Peyer's patch (tissue), 4 donors: ENCODE measurements at regions not wholly inside any gene's neighbourhood (a gene's known extent, or its start where the extent isn't known, plus 50 kb on each side); places are given as distances from the start of the nearest gene placed in this dataset.

ENCODE experiments used
- DNase-seq, 3 donors: peaks; one replicate each; pipeline ENCODE4 v3.0.0-alpha.2; 2017 to 2019
- H3K27ac ChIP-seq, 4 donors: fragments of 200-600 bp; sonication (generic); one replicate each; pipeline ENCODE4 v1.5.1; 2016 to 2019
- H3K27me3 ChIP-seq, 2 donors: fragments of 200-600 bp; sonication (generic); one replicate each; pipeline ENCODE4 v1.5.1; 2019
- H3K36me3 ChIP-seq, 3 donors: fragments of 200-600 bp; sonication (generic); one replicate each; pipeline ENCODE4 v1.5.1; 2016 to 2019
- H3K4me1 ChIP-seq, 4 donors: fragments of 200-600 bp; sonication (generic); one replicate each; pipeline ENCODE4 v1.5.1; 2016 to 2019
- H3K4me3 ChIP-seq, 4 donors: fragments of 200-600 bp; sonication (generic); 1 replicate in 3 of 4; 2 replicates in 1 of 4; pipeline ENCODE4 v1.5.1; 2016 to 2019; ENCODE audit warnings: mild to moderate bottlenecking in 1 of 4
- H3K9me3 ChIP-seq, 4 donors: fragments of 200-600 bp; sonication (generic); one replicate each; pipeline ENCODE4 v1.5.1; 2016 to 2019; ENCODE audit warnings: mild to moderate bottlenecking in 1 of 4
- POLR2A ChIP-seq, 2 donors: fragments of 450-650 bp; IDR thresholded peaks; one replicate each; pipeline ENCODE4 v1.5.1; 2017; ENCODE audit warnings: antibody characterized with exemption in 2 of 2, mild to moderate bottlenecking in 2 of 2, moderate library complexity in 2 of 2
- TF ChIP-seq, protein P1 (sequence below), 6 experiments: fragments of 450-650 bp in 4 of 6; fragments of 200-600 bp in 2 of 6; sonication (generic) in 1 of 6; IDR thresholded peaks; one replicate each; pipeline ENCODE4 v1.5.1; 2017 to 2019; ENCODE audit warnings: antibody characterized with exemption in 6 of 6, mild to moderate bottlenecking in 3 of 6, moderate library complexity in 1 of 6

- no peak for TF ChIP-seq POLR2A (IDR thresholded peaks at IDR 0.05)
- TF ChIP-seq, protein P1, sequence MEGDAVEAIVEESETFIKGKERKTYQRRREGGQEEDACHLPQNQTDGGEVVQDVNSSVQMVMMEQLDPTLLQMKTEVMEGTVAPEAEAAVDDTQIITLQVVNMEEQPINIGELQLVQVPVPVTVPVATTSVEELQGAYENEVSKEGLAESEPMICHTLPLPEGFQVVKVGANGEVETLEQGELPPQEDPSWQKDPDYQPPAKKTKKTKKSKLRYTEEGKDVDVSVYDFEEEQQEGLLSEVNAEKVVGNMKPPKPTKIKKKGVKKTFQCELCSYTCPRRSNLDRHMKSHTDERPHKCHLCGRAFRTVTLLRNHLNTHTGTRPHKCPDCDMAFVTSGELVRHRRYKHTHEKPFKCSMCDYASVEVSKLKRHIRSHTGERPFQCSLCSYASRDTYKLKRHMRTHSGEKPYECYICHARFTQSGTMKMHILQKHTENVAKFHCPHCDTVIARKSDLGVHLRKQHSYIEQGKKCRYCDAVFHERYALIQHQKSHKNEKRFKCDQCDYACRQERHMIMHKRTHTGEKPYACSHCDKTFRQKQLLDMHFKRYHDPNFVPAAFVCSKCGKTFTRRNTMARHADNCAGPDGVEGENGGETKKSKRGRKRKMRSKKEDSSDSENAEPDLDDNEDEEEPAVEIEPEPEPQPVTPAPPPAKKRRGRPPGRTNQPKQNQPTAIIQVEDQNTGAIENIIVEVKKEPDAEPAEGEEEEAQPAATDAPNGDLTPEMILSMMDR (IDR thresholded peaks at IDR 0.05) = no peak
- Histone ChIP-seq H3K4me1 (no peaks in the 10 kb centered on the region), H3K27ac (no peak overlapping the region), H3K9me3 (no peaks in the 10 kb centered on the region), H3K4me3 (no peak overlapping the region), H3K36me3 (no peaks in the 10 kb centered on the region), H3K27me3 (no peaks in the 10 kb centered on the region)
- DNase-seq = no peak
These were observed 311.5 kb downstream of the ATP23 start for GRCh38 chr12:58252914-58253313.

GRCh38 chr12:58253663-58254062 lies 312.3 kb downstream of the ATP23 start:
- no peak overlapping the region for H3K4me3 ChIP-seq
- no peaks in the 10 kb centered on the region for H3K27me3 ChIP-seq

DNA sequence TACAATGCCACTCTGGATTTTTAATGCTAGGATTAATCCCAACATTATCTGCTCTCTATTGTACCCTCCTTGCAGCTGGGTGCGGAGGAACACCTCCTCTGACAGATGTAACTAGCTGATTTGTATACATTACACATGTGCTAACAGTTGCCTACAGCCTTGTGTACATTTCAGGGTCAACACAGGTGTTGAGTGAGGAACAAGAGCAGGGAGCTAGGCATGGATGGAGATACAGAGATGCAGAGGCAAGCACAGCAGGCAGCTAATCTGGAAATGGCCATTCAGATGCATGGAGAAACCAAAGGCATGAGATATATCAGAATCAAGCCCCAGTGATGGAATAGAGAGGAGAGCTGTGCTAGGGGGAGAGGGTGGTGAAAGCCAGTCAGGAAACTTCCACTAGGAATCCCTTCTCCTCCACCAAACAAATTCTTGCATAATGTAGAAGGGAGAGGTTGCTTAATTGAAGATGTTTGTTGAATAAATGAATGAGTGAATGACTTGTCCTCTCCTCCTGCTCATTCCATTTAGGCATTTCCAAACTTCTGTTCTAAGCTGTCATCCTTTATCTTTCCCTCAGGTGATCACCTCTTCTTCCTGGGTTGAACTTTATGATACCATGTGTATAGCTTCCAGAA lies 313.2 kb downstream of the ATP23 start:
- Histone ChIP-seq H3K4me3 (no peak overlapping the region), H3K4me1 (no peaks in the 10 kb centered on the region), H3K36me3 (no peaks in the 10 kb centered on the region), H3K27me3 (no peaks in the 10 kb centered on the region), H3K27ac (no peak overlapping the region), H3K9me3 (no peaks in the 10 kb centered on the region)
- DNase-seq = no peak
- TF ChIP-seq, protein P1 (IDR thresholded peaks at IDR 0.05) = no peak
- no peak for TF ChIP-seq POLR2A (IDR thresholded peaks at IDR 0.05)

More at GRCh38 chr12:58253663-58254062, 312.3 kb downstream of the ATP23 start:
- Histone ChIP-seq H3K27ac (no peak overlapping the region), H3K4me1 (no peaks in the 10 kb centered on the region), H3K9me3 (no peaks in the 10 kb centered on the region), H3K36me3 (no peaks in the 10 kb centered on the region)
- TF ChIP-seq, protein P1 (IDR thresholded peaks at IDR 0.05) = no peak
- TF ChIP-seq POLR2A (IDR thresholded peaks at IDR 0.05) = no peak
- DNase-seq = no peak

DNA sequence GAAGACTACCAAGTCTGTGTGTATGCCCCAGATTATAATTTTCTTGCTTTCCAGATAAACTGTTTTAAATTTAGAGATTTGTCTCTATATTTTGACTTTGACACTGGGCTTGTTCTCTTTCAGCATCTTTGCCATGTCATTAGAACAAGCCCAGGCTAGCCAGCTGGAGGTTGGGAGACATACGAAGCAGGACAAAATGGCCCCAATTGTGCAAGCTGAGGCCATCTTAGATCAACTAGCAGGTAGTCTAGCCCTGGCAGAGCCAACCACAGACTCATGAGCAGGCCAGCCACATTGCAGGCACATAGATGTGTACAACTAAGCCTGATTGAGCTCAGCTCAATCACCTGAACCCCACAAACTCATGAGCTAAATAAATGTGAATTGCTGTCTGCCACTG lies 321.4 kb downstream of the ATP23 start:
- no peaks in the 10 kb centered on the region for H3K9me3 ChIP-seq
- no peaks in the 10 kb centered on the region for H3K36me3 ChIP-seq
- no peaks in the 10 kb centered on the region for H3K4me1 ChIP-seq
- H3K27me3 ChIP-seq = no peaks in the 10 kb centered on the region
- H3K4me3 ChIP-seq = no peak overlapping the region
- H3K27ac ChIP-seq = no peak overlapping the region
- TF ChIP-seq POLR2A (IDR thresholded peaks at IDR 0.05) = no peak
- TF ChIP-seq, protein P1 (IDR thresholded peaks at IDR 0.05) = no peak
- no peak for DNase-seq

GRCh38 chr12:58263816-58264215 lies 322.4 kb downstream of the ATP23 start:
- no peak overlapping the region for H3K4me3 ChIP-seq
- TF ChIP-seq POLR2A (IDR thresholded peaks at IDR 0.05) = no peak
- TF ChIP-seq, protein P1 (IDR thresholded peaks at IDR 0.05) = no peak
- H3K27me3 ChIP-seq = no peaks in the 10 kb centered on the region
- no peaks in the 10 kb centered on the region for H3K36me3 ChIP-seq
- no peaks in the 10 kb centered on the region for H3K9me3 ChIP-seq
- no peak overlapping the region for H3K27ac ChIP-seq
- no peaks in the 10 kb centered on the region for H3K4me1 ChIP-seq
- no peak for DNase-seq

DNA sequence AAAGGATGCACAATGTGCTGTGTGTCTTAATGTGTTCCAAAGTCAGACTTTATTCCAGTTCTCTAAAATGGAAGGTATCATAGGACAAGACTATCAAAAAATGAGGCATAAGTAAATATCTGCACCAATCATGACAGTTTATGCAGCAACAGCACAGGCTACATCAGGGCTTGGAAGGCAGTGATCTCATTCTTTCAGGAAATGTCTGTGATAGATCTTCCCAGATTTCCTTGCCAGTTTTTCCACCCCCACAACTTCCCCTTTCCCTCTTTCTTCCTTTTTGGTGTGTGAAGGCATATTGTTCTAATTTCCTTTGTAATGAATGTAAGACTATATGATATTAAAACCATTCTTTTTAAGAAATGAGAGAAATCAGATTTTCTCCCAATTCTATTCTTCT lies 326.7 kb downstream of the ATP23 start:
- H3K36me3 ChIP-seq = no peaks in the 10 kb centered on the region
- no peak for DNase-seq
- no peaks in the 10 kb centered on the region for H3K4me1 ChIP-seq
- no peaks in the 10 kb centered on the region for H3K9me3 ChIP-seq
- no peak overlapping the region for H3K27ac ChIP-seq
- H3K4me3 ChIP-seq = no peak overlapping the region
- no peaks in the 10 kb centered on the region for H3K27me3 ChIP-seq
- TF ChIP-seq POLR2A (IDR thresholded peaks at IDR 0.05) = no peak
- TF ChIP-seq, protein P1 (IDR thresholded peaks at IDR 0.05) = no peak
